H1 (cell line): ENCODE measurements at regions not wholly inside any gene's neighbourhood (a gene's known extent, or its start where the extent isn't known, plus 50 kb on each side); places are given as distances from the start of the nearest gene placed in this dataset.

Experiments used
- CREB1 ChIP-seq: IDR thresholded peaks from 2 replicates; pipeline ENCODE4 v1.6.1; 2012; ENCODE audit warnings: inconsistent platforms
- CTCF ChIP-seq, 3 experiments: IDR thresholded peaks; 1 replicate in 2 of 3; 2 replicates in 1 of 3; pipeline versions ENCODE4 v1.5.1 to v1.6.1; 2011; ENCODE audit warnings: low read length in 3 of 3, mild to moderate bottlenecking in 3 of 3, inconsistent platforms in 2 of 3, low read depth in 1 of 3, moderate library complexity in 1 of 3; ENCODE audit not compliant: insufficient read depth in 1 of 3; ENCODE audit errors: control extremely low read depth in 1 of 3
- MAFK ChIP-seq: IDR thresholded peaks from 2 replicates; pipeline ENCODE4 v1.6.1; 2012; ENCODE audit warnings: low read depth, mild to moderate bottlenecking, improper control_type of control experiment, low read length
- NRF1 ChIP-seq: IDR thresholded peaks from 2 replicates; pipeline ENCODE4 v1.6.1; 2011; ENCODE audit warnings: mild to moderate bottlenecking, low read depth, low read length, improper control_type of control experiment
- POLR2A ChIP-seq, 2 experiments: IDR thresholded peaks; 1 replicate in 1 of 2; 2 replicates in 1 of 2; pipeline ENCODE4 v1.6.1; 2011; ENCODE audit warnings: low read depth in 2 of 2, low read length in 2 of 2, mild to moderate bottlenecking in 2 of 2; ENCODE audit errors: control extremely low read depth in 1 of 2
- SIN3A ChIP-seq, 2 experiments: IDR thresholded peaks in 1 of 2; conservative IDR thresholded peaks in 1 of 2; 2 replicates each; pipeline ENCODE4 v1.6.1; 2011 to 2012; ENCODE audit warnings: low read length in 2 of 2, improper control_type of control experiment in 1 of 2, low read depth in 1 of 2, mild to moderate bottlenecking in 1 of 2

DNA sequence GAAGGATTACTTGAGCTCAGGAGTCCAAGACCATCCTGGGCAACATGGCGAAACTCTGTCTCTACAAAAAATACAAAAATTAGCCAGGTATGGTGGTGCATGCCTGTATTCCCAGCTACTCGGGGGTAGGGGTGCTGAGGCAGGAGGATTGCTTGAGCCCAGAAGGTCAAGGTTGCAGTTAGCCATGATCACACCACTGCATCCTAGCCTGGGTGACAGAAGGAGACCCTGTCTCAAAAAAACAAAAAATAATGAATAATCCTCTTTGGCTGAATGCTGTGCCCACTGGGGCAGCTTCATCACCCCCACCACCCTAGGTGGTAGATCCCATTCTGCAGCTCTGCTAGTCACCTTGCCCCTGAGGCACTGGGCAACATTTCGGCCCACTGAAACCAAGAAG, 109.4 kb downstream of the ZFP36L2 start:
- TF ChIP-seq SIN3A (conservative IDR thresholded peaks at IDR 0.05 in 1 of 2, IDR thresholded peaks at IDR 0.05 in 1 of 2; ENCODE audit: low read depth in 1 of 2, low read length in 2 of 2) (no peak), CREB1 (no peak), CTCF (IDR thresholded peaks at IDR 0.05; ENCODE audit: control extremely low read depth in 1 of 3, insufficient read depth in 1 of 3, low read depth in 1 of 3, low read length in 3 of 3) (no peak), NRF1 (no peak), POLR2A (IDR thresholded peaks at IDR 0.05; ENCODE audit: control extremely low read depth in 1 of 2, low read depth in 2 of 2, low read length in 2 of 2) (no peak), MAFK (no peak)
